ENCODE measurements at regions not wholly inside any gene's neighbourhood (a gene's known extent, or its start where the extent isn't known, plus 50 kb on each side); places are given as distances from the start of the nearest gene placed in this dataset.
"Not testable (repeated sequence)": the region's sequence is repeated elsewhere in the genome, so short reads cannot be mapped to it uniquely, and the experiment has no call there.

- Histone ChIP-seq H3K9me2 (ENCODE audit: low read depth, low read length) (no peaks in the 10 kb centered on the region), H3K9ac (ENCODE audit: low read length) (no peak overlapping the region), H3K27me3 (ENCODE audit: insufficient read depth, low read length) (no peaks in the 10 kb centered on the region), H3F3A (ENCODE audit: insufficient read depth, low read length) (no peaks in the 10 kb centered on the region), H2AFZ (ENCODE audit: low read length) (no peak overlapping the region), H3K36me3 (ENCODE audit: insufficient read depth, low read length) (no peaks in the 10 kb centered on the region), H3K27ac (ENCODE audit: low read depth, low read length, poor library complexity, severe bottlenecking) (no peak overlapping the region), H3K9me3 (ENCODE audit: low read length) (no peaks in the 10 kb centered on the region), H3K79me2 (ENCODE audit: insufficient read depth, low read length) (no peaks in the 10 kb centered on the region), H3K4me3 (ENCODE audit: low read depth, low read length, poor library complexity, severe bottlenecking) (no peak overlapping the region), H4K20me1 (ENCODE audit: insufficient read depth, low read length) (no peaks in the 10 kb centered on the region), H3K4me2 (ENCODE audit: low read length) (no peak overlapping the region), H3K4me1 (ENCODE audit: insufficient read depth, low read length, severe bottlenecking) (no peaks in the 10 kb centered on the region)
- TF ChIP-seq EZH2 (IDR thresholded peaks at IDR 0.05; ENCODE audit: borderline replicate concordance, low read length) = no peak
Observed at GRCh38 chr6:48512390-48512789, 401.4 kb upstream of the PTCHD4 start.

- Histone ChIP-seq H3K27me3 (ENCODE audit: insufficient read depth, low read length) (no peaks in the 10 kb centered on the region), H3K9me2 (ENCODE audit: low read depth, low read length) (no peaks in the 10 kb centered on the region), H3K9me3 (ENCODE audit: low read length) (no peaks in the 10 kb centered on the region), H3K4me3 (ENCODE audit: low read depth, low read length, poor library complexity, severe bottlenecking) (no peak overlapping the region), H3K79me2 (ENCODE audit: insufficient read depth, low read length) (no peaks in the 10 kb centered on the region), H3K27ac (ENCODE audit: low read depth, low read length, poor library complexity, severe bottlenecking) (no peak overlapping the region), H2AFZ (ENCODE audit: low read length) (no peak overlapping the region), H3K4me2 (ENCODE audit: low read length) (no peak overlapping the region), H3F3A (ENCODE audit: insufficient read depth, low read length) (no peaks in the 10 kb centered on the region), H3K9ac (ENCODE audit: low read length) (no peak overlapping the region), H3K36me3 (ENCODE audit: insufficient read depth, low read length) (no peaks in the 10 kb centered on the region), H3K4me1 (ENCODE audit: insufficient read depth, low read length, severe bottlenecking) (no peaks in the 10 kb centered on the region), H4K20me1 (ENCODE audit: insufficient read depth, low read length) (no peaks in the 10 kb centered on the region)
- TF ChIP-seq EZH2 (IDR thresholded peaks at IDR 0.05; ENCODE audit: borderline replicate concordance, low read length) (no peak), CTCF (IDR thresholded peaks at IDR 0.05; ENCODE audit: low read length) (no peak)
Observed at GRCh38 chr6:48511378-48511777, 400.4 kb upstream of the PTCHD4 start.

GRCh38 chr6:48505621-48506020 lies 394.6 kb upstream of the PTCHD4 start:
- H2AFZ ChIP-seq (ENCODE audit: low read length) = no peak overlapping the region
- no peaks in the 10 kb centered on the region for H3F3A ChIP-seq (ENCODE audit: insufficient read depth, low read length)
- H3K27ac ChIP-seq (ENCODE audit: low read depth, low read length, poor library complexity, severe bottlenecking) = no peak overlapping the region
- no peaks in the 10 kb centered on the region for H3K9me3 ChIP-seq (ENCODE audit: low read length)
- no peaks in the 10 kb centered on the region for H4K20me1 ChIP-seq (ENCODE audit: insufficient read depth, low read length)
- no peaks in the 10 kb centered on the region for H3K4me1 ChIP-seq (ENCODE audit: insufficient read depth, low read length, severe bottlenecking)
- no peak overlapping the region for H3K4me3 ChIP-seq (ENCODE audit: low read depth, low read length, poor library complexity, severe bottlenecking)
- H3K9me2 ChIP-seq (ENCODE audit: low read depth, low read length) = no peaks in the 10 kb centered on the region
- H3K27me3 ChIP-seq (ENCODE audit: insufficient read depth, low read length) = no peaks in the 10 kb centered on the region
- H3K9ac ChIP-seq (ENCODE audit: low read length) = no peak overlapping the region
- TF ChIP-seq EZH2 (IDR thresholded peaks at IDR 0.05; ENCODE audit: borderline replicate concordance, low read length) = no peak
- no peak for TF ChIP-seq CTCF (IDR thresholded peaks at IDR 0.05; ENCODE audit: low read length)
- no peak overlapping the region for H3K4me2 ChIP-seq (ENCODE audit: low read length)
- H3K36me3 ChIP-seq (ENCODE audit: insufficient read depth, low read length) = no peaks in the 10 kb centered on the region
- H3K79me2 ChIP-seq (ENCODE audit: insufficient read depth, low read length) = no peaks in the 10 kb centered on the region

- not testable (repeated sequence) for H3K9me2 ChIP-seq (ENCODE audit: low read depth, low read length); H3K4me2 ChIP-seq (ENCODE audit: low read length); H3K27ac ChIP-seq (ENCODE audit: low read depth, low read length, poor library complexity, severe bottlenecking); H3F3A ChIP-seq (ENCODE audit: insufficient read depth, low read length); H3K27me3 ChIP-seq (ENCODE audit: insufficient read depth, low read length); H3K9me3 ChIP-seq (ENCODE audit: low read length); H3K36me3 ChIP-seq (ENCODE audit: insufficient read depth, low read length); H4K20me1 ChIP-seq (ENCODE audit: insufficient read depth, low read length); H3K4me3 ChIP-seq (ENCODE audit: low read depth, low read length, poor library complexity, severe bottlenecking); H3K4me1 ChIP-seq (ENCODE audit: insufficient read depth, low read length, severe bottlenecking); H3K79me2 ChIP-seq (ENCODE audit: insufficient read depth, low read length); H3K9ac ChIP-seq (ENCODE audit: low read length); H2AFZ ChIP-seq (ENCODE audit: low read length)
Observed at GRCh38 chr6:48493432-48493831, 382.4 kb upstream of the PTCHD4 start.

All from OCI-LY1 (cell line).